ENCODE measurements at regions not wholly inside any gene's neighbourhood (a gene's known extent, or its start where the extent isn't known, plus 50 kb on each side); places are given as distances from the start of the nearest gene placed in this dataset.

DNA sequence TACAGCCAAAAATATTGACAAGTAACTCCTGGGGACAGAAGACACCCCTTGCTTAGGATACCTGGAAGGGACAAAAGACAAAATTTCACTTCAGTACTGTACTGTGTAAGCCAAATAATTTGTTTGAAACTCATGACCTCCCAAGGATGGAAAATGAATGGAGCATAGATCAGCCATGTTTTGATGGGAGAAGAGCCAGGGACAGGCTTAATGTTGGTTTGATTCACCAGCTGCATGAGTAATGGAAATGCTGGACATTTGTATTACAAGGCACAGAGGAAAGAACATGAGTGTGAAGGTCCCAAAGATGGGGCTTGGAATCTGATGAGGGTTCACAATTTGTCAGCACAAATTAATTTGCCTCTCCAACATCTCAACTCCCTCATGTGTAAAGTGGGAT is 122.8 kb downstream of the ENC1 start:
- H3K79me2 ChIP-seq (ENCODE audit: control insufficient read depth in 1 of 2, insufficient read depth in 2 of 2, low read length in 2 of 2), result no peaks in the 10 kb centered on the region
- H4K5ac ChIP-seq (ENCODE audit: insufficient read length, low read depth, low read length), result no peak overlapping the region
- ChIA-PET CTCF (ENCODE audit: partially characterized antibody) (interaction anchor here (0.8 kb wide), 1 partner anchor 12 kb away, joined by 3 read pairs; no protein-coding TSS in a partner anchor), POLR2A (ENCODE audit: partially characterized antibody) (no interaction called here)
- no peak overlapping the region for H4K91ac ChIP-seq (replicated peaks; ENCODE audit: insufficient read length, low read length)
- no peak overlapping the region for H3K18ac ChIP-seq (ENCODE audit: extremely low read depth, low read length)
- no peak overlapping the region for H3K9ac ChIP-seq (replicated peaks in 1 of 4; ENCODE audit: extremely low read depth in 1 of 4, low read depth in 3 of 4, low read length in 3 of 4)
- H4K20me1 ChIP-seq (replicated peaks in 1 of 2; ENCODE audit: control insufficient read depth in 1 of 2, insufficient read depth in 2 of 2, low read length in 2 of 2), result no peaks in the 10 kb centered on the region
- H3K27me3 ChIP-seq (replicated peaks in 1 of 4; ENCODE audit: control insufficient read depth in 3 of 4, extremely low read depth in 1 of 4, insufficient read depth in 3 of 4, low read length in 3 of 4), result no peaks in the 10 kb centered on the region
- H3K14ac ChIP-seq (ENCODE audit: insufficient read length), result no peak overlapping the region
- H2AFZ ChIP-seq (ENCODE audit: low read length), result no peak overlapping the region
- H4K8ac ChIP-seq (ENCODE audit: extremely low read depth, insufficient read depth, low read length), result no peak overlapping the region
- H3K23ac ChIP-seq (ENCODE audit: insufficient read length), result no peak overlapping the region
- no peak overlapping the region for H3K4me3 ChIP-seq (ENCODE audit: extremely low read depth in 1 of 4, insufficient read depth in 2 of 4, low read depth in 3 of 4, low read length in 4 of 4)
- H3K9me3 ChIP-seq (ENCODE audit: insufficient read depth in 2 of 2, low read depth in 1 of 2, low read length in 1 of 2), result peaks cover 3 to 5% of the 10 kb centered on the region in 2 experiments; a peak in 2 of 4 replicates
- H2BK15ac ChIP-seq (ENCODE audit: low read length), result no peak overlapping the region
- peaks cover 0 to 5% (median 2%) of the 10 kb centered on the region in 4 experiments; a peak in 4 of 7 replicates for H3K4me1 ChIP-seq (replicated peaks in 1 of 4; ENCODE audit: control insufficient read depth in 3 of 4, insufficient read depth in 4 of 4, low read length in 3 of 4)
- no peak overlapping the region for H2AK5ac ChIP-seq (ENCODE audit: low read depth, low read length)
- no peaks in the 10 kb centered on the region for H3K79me1 ChIP-seq (ENCODE audit: low read depth, low read length)
- H3K36me3 ChIP-seq (ENCODE audit: control insufficient read depth in 2 of 4, insufficient read depth in 4 of 4, low read length in 3 of 4), result no peaks in the 10 kb centered on the region
- H3K56ac ChIP-seq (replicated peaks; ENCODE audit: insufficient read length, low read depth, low read length), result no peak overlapping the region
- H2BK12ac ChIP-seq (ENCODE audit: low read depth, low read length), result no peak overlapping the region; the same call in 1 of the 2 replicates
- H2BK5ac ChIP-seq (ENCODE audit: low read depth, low read length), result no peak overlapping the region
- H3K4me2 ChIP-seq (ENCODE audit: insufficient read depth in 1 of 2, low read depth in 2 of 2, low read length in 2 of 2), result no peak overlapping the region
- H2BK120ac ChIP-seq (replicated peaks; ENCODE audit: low read depth, low read length), result no peak overlapping the region
- no peak for FAIRE-seq
- H3K23me2 ChIP-seq (ENCODE audit: low read depth, low read length), result no peaks in the 10 kb centered on the region
- DNase-seq (ENCODE audit: low read depth in 1 of 2, low spot score in 2 of 2), result no peak
- no peak overlapping the region for H2BK20ac ChIP-seq (ENCODE audit: low read length)
- H3K27ac ChIP-seq (ENCODE audit: low read depth, low read length), result no peak overlapping the region
- no peak for TF ChIP-seq EP300 (IDR thresholded peaks at IDR 0.05; ENCODE audit: borderline replicate concordance in 1 of 2, low read depth in 2 of 2, low read length in 2 of 2)
- no peak for TF ChIP-seq ASH2L (IDR thresholded peaks at IDR 0.05; ENCODE audit: low read length)
- TF ChIP-seq RBBP5 (IDR thresholded peaks at IDR 0.05; ENCODE audit: borderline replicate concordance, low read depth, low read length), result no peak
- TF ChIP-seq SRF (IDR thresholded peaks at IDR 0.05; ENCODE audit: low read depth, low read length), result no peak
- no peak for TF ChIP-seq TBP (IDR thresholded peaks at IDR 0.05; ENCODE audit: low read depth, low read length)
- no peak for TF ChIP-seq SP2 (IDR thresholded peaks at IDR 0.05; ENCODE audit: low read length)
- no peak overlapping the region for H3K4ac ChIP-seq (replicated peaks; ENCODE audit: insufficient read length, low read depth, low read length)
